Osteocyte (in vitro differentiated cells): ENCODE measurements at regions not wholly inside any gene's neighbourhood (a gene's known extent, or its start where the extent isn't known, plus 50 kb on each side); places are given as distances from the start of the nearest gene placed in this dataset.

ENCODE experiments used
- DNase-seq: peaks from one replicate; pipeline ENCODE4 v3.0.0; 2021; ENCODE audit warnings: mixed read lengths; ENCODE audit not compliant: unreplicated experiment; ENCODE audit errors: extremely low spot score
- H3K27ac Mint-ChIP-seq: one replicate; pipeline ENCODE4 v1.8.0; 2021; ENCODE audit warnings: mild to moderate bottlenecking, mixed read lengths; ENCODE audit not compliant: unreplicated experiment
- H3K27me3 Mint-ChIP-seq: one replicate; pipeline ENCODE4 v1.8.0; 2021; ENCODE audit warnings: mixed read lengths; ENCODE audit not compliant: unreplicated experiment
- H3K36me3 Mint-ChIP-seq: one replicate; pipeline ENCODE4 v1.8.0; 2021; ENCODE audit warnings: mixed read lengths; ENCODE audit not compliant: unreplicated experiment
- H3K4me1 Mint-ChIP-seq: one replicate; pipeline ENCODE4 v1.8.0; 2021; ENCODE audit warnings: mixed read lengths; ENCODE audit not compliant: unreplicated experiment
- H3K4me3 Mint-ChIP-seq: one replicate; pipeline ENCODE4 v1.8.0; 2021; ENCODE audit warnings: mild to moderate bottlenecking, moderate library complexity, mixed read lengths; ENCODE audit not compliant: unreplicated experiment
- H3K9me3 Mint-ChIP-seq: one replicate; pipeline ENCODE4 v1.8.0; 2021; ENCODE audit warnings: mixed read lengths; ENCODE audit not compliant: unreplicated experiment
- TF ChIP-seq, protein P1 (sequence below): fragments of 200-600 bp; sonication (generic); IDR thresholded peaks from 2 replicates; pipeline ENCODE4 v1.5.0; 2021; ENCODE audit warnings: antibody characterized with exemption, mild to moderate bottlenecking, moderate library complexity

DNA sequence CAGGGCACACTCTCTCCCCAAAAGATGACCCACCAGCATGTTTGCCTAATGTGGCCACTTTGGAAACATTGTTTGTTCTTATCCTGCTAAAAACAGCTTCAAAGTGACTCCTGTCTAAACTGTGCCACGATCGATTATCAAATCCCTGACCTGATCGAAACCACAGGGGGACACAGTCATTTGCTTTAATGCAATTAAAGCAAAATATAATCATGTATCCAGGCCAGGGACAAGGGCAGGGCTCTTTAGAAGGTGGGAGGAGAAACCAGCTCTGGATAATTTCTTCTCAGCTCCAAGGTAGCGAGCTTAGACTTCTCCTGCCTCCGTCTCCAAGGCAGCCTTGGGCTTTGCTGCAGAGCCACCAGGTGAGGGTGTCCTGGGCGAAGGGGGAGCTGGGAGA is 95.0 kb upstream of the HAND1 start:
- Mint-ChIP-seq H3K36me3 (no peaks in the 10 kb centered on the region), H3K4me1 (no peaks in the 10 kb centered on the region), H3K4me3 (no peak overlapping the region), H3K9me3 (no peaks in the 10 kb centered on the region), H3K27me3 (peaks cover 63% of the 10 kb centered on the region), H3K27ac (no peak overlapping the region)
- DNase-seq = peak; percentile 44
- TF ChIP-seq, protein P1, sequence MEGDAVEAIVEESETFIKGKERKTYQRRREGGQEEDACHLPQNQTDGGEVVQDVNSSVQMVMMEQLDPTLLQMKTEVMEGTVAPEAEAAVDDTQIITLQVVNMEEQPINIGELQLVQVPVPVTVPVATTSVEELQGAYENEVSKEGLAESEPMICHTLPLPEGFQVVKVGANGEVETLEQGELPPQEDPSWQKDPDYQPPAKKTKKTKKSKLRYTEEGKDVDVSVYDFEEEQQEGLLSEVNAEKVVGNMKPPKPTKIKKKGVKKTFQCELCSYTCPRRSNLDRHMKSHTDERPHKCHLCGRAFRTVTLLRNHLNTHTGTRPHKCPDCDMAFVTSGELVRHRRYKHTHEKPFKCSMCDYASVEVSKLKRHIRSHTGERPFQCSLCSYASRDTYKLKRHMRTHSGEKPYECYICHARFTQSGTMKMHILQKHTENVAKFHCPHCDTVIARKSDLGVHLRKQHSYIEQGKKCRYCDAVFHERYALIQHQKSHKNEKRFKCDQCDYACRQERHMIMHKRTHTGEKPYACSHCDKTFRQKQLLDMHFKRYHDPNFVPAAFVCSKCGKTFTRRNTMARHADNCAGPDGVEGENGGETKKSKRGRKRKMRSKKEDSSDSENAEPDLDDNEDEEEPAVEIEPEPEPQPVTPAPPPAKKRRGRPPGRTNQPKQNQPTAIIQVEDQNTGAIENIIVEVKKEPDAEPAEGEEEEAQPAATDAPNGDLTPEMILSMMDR = no peak

DNA sequence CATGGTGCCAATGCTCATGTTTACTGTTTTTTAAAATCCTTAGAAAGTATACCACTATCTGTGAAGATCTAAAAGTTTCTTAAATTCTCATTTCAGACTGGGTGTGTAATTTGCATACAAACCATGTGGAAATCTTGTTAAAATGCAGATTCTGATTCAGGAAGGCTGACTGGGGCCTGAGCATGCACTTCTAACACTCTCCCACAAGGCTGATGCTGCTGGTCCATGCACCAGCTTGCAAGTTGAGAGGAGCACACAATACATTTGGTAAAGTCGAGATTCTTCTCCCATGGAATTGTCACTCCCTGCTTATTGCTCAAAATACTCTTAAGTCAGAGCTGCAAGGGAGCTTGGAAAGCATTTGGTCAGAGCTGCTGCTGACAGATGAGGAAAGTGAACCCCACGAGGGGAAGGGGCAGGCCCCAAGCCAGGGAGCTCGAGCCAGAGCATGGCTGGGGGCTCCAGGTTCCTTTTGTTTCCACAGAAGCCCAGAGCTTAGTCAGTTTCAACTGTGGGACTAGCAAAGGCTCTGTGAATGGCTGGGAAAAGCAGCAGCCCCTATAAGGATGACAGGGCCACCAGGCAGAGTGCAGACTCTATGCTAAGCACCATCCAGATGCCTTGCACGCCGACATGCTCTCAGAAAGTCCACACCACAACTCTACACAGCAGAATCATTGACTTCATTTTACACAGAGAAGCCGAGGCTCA is 93.5 kb upstream of the HAND1 start:
- Mint-ChIP-seq H3K27ac (no peak overlapping the region), H3K9me3 (no peaks in the 10 kb centered on the region), H3K4me1 (no peaks in the 10 kb centered on the region), H3K36me3 (no peaks in the 10 kb centered on the region), H3K27me3 (peaks cover 59% of the 10 kb centered on the region), H3K4me3 (no peak overlapping the region)
- TF ChIP-seq, protein P1 = no peak
- DNase-seq = peak; percentile 46

DNA sequence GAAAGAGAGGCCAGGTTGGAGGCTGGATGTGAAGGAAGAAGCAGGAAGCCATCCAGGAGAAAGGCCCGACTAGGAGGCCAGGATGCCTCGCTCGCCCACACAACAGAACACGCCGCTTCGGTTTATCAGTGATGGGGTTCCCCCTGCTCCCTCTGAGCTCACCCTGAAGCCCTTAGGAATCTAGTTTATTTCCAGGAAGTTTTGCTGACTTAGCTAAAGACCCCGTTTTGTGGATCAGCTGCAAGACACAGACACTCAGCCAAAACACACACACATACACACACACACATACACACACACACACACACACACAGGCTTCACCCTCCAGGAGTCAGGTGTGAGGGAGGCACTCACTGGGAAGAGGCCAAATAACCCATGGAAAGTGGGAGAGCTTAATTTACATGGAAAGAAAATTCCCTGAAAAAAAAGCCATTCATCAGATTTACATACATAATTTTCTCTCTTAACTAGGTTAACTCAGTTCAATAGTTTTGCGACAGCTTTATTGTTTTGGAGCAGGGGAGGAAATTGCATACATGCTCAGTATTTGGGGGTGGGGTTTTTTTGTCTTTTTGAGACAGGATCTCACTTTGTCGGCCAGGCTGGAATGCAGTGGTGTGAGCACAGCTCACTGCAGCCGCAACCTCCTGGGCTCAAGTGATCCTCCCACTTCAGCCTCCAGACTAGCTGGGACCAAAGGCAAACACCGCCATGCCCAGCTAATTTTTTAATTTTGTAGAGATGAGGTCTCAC is 92.7 kb upstream of the HAND1 start:
- H3K27ac Mint-ChIP-seq = no peak overlapping the region
- H3K27me3 Mint-ChIP-seq = peaks cover 58% of the 10 kb centered on the region

DNA sequence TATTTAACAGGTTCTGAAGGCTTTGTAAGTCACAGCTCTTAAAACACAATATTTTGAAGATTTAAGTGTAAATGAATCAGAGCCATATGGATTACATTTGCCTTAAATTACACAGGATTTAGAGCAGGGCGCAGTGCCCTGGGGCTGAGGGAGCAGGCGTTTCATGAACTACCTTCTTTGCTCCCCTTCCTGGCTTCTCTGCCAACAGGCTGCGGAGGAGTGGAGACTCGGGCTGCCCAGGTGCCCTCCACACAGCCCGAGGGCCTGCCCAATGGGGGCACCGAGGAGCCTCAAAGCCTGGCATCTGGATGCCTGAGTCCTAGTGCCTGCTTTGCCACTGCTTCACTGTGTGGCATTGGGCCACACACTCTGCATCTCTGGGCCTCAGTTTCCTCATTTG is 90.6 kb upstream of the HAND1 start:
- peak; percentile 78 for DNase-seq
- Mint-ChIP-seq H3K36me3 (no peaks in the 10 kb centered on the region), H3K4me3 (no peak overlapping the region)

More for the DNA sequence above, 92.7 kb upstream of the HAND1 start:
- H3K4me1 Mint-ChIP-seq = no peaks in the 10 kb centered on the region
- no peak overlapping the region for H3K4me3 Mint-ChIP-seq
- peak; percentile 63 for DNase-seq
- no peaks in the 10 kb centered on the region for H3K9me3 Mint-ChIP-seq
- no peaks in the 10 kb centered on the region for H3K36me3 Mint-ChIP-seq
- TF ChIP-seq, protein P1 = no peak

DNA sequence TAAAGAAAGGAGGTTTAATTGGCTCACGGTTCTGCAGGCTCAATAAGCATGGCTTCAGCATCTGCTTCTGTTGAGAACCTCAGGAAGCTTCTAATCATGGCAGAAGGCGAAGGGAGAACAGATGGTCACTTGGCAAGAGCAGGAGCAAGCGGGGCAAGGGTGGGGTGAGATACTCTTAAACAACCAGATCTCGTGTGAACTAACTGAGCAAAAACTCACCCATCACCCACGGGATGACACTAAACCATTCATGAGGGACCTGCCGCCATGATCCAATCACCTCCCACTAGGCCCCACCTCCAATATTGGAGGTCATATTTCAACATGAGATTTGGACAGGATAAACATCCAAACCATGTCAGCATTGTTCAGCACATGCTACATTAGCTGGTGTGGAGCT is 89.1 kb upstream of the HAND1 start:
- H3K9me3 Mint-ChIP-seq = no peaks in the 10 kb centered on the region
- no peak overlapping the region for H3K4me3 Mint-ChIP-seq
- no peaks in the 10 kb centered on the region for H3K4me1 Mint-ChIP-seq
- H3K27ac Mint-ChIP-seq = no peak overlapping the region
- peak; percentile 59 for DNase-seq
- TF ChIP-seq, protein P1 = no peak
- peaks cover 43% of the 10 kb centered on the region for H3K27me3 Mint-ChIP-seq
- H3K36me3 Mint-ChIP-seq = no peaks in the 10 kb centered on the region

More for the DNA sequence above, 90.6 kb upstream of the HAND1 start:
- H3K9me3 Mint-ChIP-seq = no peaks in the 10 kb centered on the region
- TF ChIP-seq, protein P1 = no peak
- H3K27ac Mint-ChIP-seq = no peak overlapping the region
- no peaks in the 10 kb centered on the region for H3K4me1 Mint-ChIP-seq
- peaks cover 49% of the 10 kb centered on the region for H3K27me3 Mint-ChIP-seq
